ELR (cell line): ENCODE measurements at regions not wholly inside any gene's neighbourhood (a gene's known extent, or its start where the extent isn't known, plus 50 kb on each side); places are given as distances from the start of the nearest gene placed in this dataset.

Experiments
- DNase-seq: peaks from one replicate; pipeline ENCODE4 v3.0.0-alpha.2; 2015; ENCODE audit warnings: low read depth

DNA sequence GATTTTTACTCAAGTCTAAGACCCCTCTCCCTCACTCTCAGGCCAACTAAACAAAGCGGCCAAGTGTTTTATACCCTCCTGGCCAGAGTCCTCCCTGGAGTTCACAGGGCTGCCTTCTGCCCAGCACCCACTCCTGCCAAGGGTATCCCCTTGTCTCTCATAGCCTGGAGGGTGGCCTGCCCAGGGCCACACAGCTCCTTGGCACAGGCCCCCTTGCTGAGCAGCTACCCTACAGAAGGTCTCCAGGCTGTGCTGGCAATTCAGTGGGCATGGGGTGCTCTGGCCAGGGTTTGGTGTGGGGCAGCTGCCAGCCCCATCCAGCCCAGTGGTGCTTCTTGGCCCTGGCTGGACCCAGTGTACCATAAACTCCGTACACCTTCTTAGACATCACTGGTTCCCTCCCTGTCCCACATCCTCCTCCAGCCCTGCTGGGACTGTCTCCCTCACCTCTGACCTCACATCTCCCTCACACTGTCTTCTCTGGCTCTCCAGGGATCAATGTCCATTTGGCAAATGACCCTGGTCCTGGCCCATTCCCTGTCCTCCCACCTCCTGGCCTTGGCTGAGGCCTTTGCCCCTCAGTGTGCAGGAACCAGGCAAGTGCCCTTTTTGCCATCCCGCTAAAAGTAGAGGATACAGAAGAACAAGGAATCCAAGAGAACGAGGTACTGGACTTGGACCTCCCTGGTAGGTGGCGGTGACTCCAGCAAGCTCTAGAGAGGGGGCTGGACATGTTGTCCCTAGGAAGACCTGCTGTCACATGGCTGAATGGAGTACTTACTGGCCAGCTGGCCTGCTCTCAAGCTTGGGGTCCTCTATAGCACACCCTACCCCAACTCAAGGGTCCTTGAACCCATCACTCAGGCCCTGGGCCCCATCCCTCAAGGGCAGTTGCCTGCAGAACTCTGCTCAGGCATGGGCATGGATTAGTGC, 50.0 kb upstream of the TRPM1 start:
- no peak for DNase-seq

DNA sequence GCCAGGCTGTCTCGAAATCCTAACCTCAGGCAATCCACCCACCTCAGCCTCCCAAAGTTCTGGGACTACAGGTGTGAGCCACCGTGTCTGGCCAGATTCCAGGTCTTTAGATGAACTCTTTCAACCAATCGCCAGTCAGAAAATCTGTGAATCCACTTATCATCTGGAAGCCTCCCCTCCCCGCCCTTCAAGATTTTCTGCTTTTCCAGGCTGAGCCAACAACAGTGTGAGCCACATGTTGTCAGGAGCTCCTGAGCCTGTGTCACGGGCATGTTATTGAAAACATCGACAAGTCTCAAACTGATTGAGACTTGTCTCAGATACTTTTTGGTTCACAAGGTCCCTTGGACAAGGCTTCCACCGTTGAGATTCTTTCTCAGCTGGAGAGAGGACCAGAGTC, 52.0 kb upstream of the TRPM1 start:
- DNase-seq, result no peak

DNA sequence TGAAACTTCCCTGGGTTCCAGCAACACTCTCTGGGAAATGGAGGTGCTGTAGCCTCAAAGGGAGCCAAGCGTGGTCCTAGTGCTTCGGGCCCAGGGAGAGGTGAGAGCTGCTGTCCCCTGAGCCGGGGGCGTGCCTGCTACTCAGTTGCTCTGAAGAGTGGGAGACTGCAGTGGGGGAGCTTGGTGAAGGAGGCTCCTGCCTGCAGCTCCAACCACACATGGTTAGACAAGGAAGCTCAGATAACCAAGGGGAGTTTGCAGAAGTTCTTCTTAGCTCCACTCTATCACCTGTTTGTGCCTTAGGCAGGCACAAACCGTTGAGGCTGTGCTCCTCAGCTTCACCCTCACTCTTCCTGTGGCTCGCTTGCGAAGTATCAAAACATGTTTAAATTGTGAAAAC, 53.6 kb upstream of the TRPM1 start:
- DNase-seq, result no peak

DNA sequence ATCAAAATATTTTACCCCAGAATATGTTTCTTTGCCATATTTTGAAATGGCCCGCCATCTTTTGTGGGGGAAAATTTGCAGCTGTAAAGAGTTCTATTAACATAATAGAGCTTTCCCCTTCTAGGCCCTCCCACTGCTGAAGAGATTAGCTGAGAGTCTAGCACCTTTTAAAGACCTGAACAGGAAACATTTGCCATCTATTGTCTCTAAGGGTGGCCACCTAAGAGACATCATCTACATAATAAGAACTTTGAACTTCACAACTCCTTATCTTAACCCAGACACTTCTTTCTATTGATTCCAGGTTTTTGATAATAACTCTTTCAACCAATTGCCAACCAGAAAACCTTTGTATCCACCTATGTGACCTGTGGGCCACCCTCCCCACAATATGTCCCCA, 54.7 kb upstream of the TRPM1 start:
- no peak for DNase-seq

DNA sequence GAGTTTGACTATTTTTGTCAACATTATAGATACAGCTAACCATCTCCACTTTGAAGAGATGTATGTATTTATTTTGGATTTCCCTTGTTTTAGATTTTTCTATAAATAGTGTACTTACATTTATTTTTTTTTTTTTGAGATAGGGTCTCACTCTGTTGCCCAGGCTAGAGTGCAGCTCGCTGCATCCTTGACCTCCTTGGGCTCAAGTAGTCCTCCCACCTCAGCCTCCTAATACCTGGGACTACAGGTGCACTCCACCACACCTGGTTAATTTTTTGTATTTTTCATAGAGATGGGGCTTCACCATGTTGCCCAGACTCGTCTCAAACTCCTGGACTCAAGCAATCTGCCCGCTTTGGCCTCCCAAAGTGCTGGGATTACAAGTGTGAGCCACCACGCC, 55.3 kb upstream of the TRPM1 start:
- DNase-seq, result no peak

DNA sequence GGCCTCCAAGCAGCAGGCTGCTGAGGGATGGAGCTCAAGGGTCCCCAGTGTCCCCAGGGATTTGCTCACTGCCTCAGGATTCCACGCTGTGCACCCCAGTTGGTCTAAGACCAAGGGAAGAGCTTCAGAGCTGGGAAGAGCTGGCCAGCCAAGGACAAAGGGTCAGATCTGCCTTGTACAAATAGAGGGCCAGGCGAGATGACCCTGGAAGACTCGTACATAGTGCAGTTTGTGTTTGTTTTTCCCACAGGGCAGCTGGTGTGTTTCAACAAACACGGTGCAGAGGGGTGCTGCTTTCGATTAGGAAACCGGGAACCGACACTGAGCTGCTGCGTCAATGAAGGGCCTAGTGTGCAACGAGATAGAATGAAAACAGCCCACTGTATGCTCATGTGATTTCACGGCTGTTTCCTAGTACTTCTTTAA, 56.1 kb upstream of the TRPM1 start:
- no peak for DNase-seq

DNA sequence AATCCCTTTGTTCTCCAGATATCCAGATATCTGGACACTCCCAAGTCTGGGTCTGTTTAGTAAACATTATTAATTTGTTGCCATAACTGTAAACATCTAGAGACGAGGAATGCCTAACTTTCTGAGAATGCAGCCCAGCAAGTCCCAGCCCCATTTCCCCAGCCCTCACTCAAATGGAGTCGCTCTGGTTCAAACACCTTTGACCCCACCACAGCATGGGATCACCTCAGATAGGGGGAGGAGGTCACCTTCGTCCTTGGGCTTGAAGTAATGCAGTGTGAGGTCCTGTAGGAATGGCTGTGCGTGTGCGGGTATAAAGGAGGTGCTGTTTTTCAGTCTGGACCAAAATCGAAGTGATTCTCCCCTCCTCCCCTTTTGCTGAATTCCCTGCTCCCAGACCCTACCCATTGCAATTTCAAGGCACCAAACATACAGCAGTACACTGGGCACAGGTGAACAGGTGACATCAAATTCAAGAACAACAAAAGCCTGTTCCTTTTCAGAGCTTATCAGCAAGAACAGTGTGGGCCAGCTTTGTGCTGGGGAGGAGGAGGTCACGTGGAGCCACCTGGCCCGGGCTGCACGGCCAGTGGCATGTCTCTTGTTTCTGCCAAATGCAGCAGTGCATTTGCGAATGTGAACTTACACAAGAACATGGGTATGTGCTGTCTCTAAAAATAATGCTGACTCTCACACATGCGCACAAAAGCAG, 57.5 kb upstream of the TRPM1 start:
- no peak for DNase-seq

DNA sequence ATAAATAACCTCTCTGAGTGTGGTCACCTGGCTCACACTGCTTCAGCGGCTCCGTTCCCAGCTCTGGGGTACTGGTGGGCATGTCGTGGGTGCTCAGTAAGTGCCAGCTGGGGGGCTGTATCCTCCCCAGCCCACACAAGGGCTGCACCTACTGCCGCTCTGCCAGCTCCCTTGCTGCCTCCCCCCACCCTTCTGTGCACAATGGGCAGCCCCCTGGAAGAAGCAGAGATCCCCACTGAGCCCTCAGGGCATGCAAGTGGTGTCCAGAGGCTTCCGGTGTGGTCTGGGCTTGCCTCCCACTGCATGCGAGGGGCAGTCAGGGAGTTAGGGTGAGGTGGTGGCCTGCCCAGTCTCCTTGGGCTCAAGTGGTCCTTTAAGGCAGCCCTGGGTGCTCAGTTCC, 58.3 kb upstream of the TRPM1 start:
- DNase-seq, result no peak

DNA sequence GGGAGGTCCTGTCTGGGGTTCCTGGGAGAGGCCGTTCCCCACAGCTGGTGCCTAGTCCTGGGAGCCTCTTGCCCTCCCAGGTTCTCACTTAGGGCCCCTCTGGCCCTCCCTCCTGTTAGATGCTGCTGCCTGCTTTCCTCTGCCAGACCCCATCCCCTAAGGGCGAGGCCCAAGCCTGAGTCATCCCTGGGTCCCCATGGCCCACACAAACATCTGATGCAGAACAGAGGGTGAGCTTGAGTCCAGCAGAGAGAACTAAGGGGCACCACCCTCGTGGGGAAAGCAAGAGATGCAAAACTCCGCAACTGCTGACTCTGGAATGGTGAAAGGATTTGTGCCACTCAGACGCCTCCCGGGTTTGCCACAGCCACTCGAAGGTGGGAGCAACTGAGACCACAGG, 58.8 kb upstream of the TRPM1 start:
- no peak for DNase-seq

DNA sequence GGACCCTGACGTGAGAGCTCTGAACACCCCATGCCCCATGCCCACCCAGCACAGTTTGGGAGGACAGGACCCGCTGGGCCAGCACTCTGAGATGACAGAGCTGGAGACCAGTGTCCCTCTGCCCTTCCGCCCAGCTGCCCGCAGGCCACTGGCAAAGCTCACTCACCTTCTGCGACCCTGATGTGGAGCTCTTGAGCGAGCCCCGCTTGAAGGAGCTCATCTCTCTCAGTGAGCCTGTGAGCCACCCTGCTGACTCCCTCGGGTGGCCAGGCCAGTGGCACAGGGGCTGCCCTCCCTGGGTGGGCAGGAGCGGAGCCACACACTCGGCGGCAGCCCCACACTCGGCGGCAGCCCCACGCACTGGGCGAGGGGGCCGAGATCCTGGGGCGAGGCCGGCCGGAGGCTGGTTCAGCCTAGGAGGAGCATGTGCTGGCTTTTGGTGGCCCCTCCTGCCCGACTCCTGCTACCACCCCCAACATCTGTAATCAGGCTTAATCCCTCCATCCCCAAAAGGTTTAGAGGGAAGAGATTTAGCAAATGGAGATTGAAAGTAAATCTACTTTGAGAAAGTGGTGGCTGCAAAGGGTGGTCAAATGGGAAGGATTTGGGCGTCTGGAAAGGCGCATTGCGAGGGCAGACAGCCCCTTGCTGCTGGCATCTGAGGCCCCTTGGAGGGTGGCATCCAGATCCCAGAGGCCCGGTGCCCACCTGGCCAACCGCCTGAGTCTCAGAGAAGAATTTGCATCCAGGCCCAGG, 59.4 kb upstream of the TRPM1 start:
- DNase-seq, result no peak

DNA sequence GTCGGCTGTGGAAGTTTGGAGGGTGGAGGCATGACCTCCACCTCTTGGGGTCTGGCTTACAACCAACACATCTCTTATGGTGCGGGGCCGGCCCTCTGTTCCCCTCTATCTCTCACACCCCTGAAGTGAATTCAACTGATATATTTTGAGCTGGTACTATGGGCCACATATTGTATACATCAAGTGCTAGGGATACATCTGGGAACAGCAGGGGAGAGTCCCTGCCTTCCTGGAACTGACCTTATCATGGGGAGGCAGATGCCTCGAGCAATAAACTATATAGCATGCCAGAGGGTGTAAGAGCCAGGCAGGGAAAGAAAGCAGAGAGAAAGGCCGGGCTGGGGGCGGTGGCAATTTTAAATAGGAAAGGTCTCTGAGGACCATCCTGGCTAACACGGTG, 60.4 kb upstream of the TRPM1 start:
- DNase-seq, result no peak

DNA sequence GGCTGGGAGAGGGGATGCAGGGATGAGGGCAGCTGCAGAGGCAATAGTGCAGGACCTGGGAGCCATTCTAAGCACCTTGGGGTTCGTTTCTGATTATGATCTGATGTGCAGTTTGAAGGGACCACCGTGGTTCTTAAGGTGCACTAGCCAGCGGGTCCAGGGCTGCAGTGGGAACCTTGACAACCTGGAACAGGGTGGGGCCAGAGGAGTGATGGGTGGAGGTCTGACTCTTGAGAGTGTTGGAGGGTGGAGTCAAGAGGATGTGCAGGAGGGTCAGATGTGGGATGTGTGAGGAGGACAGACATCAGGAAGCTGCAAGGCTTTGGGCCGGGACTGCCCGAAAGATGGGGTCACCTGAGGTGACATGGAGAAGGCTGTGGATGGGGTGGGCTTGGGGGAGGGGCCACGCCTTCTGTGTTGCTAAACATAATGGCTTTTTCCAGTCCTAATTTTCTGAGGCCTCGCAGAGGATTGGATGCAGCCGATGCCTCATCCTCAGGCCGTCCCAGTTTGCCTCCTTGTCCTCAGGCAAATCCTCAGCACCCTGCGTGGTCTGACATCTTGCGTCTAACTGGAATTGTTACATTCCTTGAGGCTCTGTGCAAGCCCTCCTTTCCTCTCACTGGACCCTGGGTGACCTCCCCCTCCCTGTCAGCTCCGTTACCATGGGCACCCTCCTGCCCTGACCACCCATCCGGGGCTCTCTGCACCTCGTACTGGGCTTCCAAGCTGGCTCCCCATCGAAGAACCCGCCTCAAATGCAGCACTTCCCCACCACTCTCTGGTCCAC, 61.4 kb upstream of the TRPM1 start:
- no peak for DNase-seq

DNA sequence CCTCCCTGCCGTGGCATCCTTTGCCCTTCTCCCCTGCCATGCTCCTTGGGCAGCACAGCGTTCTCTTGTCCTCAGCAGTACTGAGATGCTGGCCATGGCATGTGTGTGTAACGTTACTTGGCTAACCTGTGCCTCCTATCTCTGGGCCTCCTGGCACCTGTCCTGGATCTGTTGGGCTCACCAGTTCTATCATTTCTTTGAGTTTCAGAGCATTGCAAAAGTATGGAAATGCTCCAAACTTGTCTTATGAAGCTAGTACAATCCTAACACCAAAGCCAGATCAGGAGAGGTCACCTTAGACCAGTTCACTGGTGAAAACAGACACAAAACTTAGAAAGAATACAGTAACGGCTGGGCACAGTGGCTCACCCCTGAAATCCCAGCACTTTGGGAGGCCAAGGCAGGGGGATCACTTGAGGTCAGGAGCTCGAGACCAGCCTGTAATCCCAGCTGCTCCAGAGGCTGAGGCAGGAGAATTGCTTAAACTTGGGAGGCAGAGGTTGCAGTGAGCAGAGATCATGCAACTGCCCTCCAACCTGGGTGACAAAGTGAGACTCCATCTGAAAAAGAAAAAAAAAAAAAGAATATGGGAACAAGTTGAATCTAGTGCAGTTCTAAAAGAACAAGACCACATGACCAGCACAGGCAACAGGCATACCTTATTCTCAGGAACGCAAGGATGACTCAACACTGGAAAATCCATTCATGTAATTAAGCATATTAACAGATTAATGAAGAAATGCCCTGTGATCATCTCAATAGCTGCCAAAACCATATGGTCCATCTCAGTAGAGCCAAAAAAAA, 62.4 kb upstream of the TRPM1 start:
- DNase-seq, result peak; percentile 3

DNA sequence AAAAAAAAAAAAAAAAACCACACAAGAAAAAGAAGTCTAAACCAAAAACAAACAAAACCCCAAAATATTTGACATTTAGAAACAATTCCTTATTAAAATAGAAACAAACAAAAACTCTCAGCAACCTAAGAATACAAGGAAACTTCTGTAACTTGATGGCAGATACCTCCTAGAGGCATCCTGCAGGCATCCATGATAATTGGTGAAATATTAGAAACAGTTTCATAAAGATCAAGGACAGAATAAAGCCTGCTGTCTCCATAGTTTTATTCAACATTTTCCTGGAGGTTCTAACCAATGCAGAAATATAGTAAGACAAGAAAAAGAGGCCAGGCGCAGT, 63.0 kb upstream of the TRPM1 start:
- no peak for DNase-seq

DNA sequence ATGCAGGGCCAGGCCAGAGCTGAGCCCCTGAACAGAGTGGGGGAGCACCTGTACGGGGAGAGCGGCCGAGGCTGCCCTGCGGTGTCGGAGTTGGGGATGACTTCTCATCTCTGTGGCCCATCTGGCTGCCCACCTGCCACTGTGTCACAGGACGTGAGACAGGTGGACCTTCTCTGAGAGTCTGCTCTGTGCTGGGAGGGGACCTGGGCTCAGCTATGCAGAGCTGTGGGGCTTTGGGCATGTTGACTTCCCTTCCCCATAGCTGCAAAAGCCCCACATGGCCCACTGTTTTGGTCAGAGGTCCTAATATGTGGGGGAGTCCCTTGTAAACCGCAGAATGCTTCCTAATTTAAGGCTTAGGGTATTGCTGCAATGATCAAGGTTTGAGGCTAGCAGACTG, 68.0 kb upstream of the TRPM1 start:
- DNase-seq, result no peak

DNA sequence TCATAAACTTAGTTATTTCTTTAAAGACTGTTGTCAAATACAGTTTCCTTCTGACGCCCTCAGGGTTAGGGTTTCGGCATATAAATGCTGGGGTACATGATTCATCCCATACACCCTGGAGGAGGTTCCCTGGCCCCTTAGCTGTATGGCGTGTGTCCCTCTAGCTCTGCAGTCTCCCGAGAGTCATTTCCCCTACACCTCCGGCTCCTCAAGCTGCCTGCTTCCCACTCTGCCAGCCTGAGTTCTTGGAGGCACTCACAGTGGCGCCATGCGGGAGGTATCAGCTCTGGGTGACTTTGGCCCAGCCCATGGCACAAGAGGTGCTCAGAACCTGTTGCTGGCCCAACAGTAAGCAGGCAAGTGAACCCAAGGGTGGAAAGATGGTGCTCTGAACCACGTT, 70.2 kb upstream of the TRPM1 start:
- no peak for DNase-seq

DNA sequence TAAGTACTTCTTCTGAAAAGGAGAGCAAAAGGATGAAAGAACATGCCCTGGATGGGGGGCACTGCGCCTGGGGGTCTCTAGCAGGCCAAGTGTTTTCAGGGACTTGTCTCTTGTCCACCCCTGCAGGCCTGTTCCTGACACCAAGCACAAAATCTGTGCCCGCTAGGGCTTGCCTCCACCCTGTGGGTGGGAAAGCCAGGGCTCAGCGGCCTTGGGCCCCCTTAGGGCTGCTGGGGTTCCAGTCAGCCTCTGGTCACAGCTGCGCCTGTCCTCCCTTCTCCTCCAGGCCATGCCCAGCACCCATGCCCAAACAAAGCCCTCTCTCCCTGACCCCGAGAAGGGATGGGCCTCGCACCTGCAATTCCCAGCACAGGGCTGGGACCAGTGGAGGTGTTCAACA, 71.1 kb upstream of the TRPM1 start:
- no peak for DNase-seq

DNA sequence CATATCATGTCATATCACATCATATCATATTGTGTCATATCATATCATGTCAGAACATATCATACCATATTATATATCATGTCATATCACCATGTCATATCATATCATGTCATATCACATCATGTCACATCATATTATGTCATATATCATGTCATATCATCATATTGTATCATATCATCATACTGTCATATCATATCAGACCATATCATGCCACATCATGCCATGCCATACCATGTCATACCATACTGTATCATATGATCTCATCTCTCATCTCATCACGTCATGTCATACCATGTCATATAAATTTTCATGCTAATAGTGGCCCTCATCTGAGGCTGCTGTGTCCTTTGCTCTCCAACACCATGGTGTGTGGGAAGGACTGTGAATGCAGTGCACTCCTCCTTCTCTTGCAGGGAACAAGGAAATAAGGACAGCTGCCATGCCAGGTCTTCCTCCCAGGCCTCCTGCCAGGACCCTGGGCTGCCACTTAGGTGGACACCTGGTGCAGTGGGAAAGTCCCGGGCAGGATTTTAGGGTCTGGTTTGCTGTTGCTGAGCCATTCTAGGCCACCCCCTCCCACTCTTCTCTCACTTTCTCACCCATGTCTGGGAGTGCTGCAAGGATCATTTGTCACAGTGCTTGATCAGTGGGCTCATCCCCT, 72.4 kb upstream of the TRPM1 start:
- no peak for DNase-seq

DNA sequence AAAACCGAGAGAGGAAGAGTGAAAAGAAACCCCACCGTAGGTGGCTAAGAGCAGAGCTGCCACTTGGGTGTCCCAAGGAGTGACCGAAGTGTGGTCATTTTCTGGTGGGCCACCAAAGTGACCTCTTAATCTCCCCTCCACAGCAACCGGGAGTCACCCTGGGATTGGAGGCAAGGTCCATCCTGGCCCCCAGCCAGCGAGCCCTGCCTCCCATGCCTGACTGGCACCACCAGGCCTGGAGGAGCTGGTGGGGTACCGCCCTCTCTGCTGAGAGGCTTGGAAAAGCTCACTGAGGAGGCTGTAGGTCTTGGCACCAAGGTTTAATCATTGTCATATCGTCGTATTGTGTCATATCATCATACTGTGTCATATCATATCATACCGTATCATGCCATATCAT, 74.0 kb upstream of the TRPM1 start:
- no peak for DNase-seq

DNA sequence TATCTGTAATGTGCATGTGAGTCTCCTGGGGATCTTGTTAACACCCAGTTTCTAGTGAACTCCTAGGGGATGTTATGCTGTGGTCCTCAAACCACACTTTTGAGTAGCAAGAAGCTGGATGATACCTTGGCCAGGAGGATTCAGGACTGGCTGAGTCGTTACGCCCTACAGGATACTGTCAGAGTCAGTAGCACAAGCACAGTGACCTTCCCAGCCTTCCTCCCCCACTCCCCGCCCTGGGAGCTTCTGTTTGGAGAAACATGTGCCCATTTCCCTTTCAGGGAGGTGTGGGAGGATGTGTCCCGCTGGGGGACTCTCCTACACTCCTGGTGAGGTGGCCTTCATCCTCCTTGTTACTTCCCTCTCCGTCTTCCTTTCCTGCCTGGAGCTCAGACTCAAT, 76.4 kb upstream of the TRPM1 start:
- no peak for DNase-seq

DNA sequence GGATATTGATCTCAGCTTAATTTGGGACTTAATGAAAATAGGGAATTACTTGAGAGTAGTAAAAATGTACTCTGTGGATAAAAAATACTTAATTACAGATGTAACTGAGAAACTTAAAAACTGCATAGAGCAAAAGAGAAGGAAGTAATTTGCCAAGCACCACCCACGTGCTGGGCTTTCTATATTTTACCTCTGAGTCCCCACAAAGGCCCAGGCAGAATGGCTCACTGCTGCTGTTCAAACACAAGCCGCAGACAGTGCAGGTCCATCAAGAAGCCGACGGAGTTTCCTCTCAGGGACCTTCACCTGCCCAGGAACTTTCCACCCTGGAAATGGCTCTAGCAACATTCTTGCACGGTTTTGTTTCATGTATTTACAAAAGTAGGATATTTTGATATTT, 77.2 kb upstream of the TRPM1 start:
- no peak for DNase-seq
